ENCODE measurements at regions not wholly inside any gene's neighbourhood (a gene's known extent, or its start where the extent isn't known, plus 50 kb on each side); places are given as distances from the start of the nearest gene placed in this dataset.

DNA sequence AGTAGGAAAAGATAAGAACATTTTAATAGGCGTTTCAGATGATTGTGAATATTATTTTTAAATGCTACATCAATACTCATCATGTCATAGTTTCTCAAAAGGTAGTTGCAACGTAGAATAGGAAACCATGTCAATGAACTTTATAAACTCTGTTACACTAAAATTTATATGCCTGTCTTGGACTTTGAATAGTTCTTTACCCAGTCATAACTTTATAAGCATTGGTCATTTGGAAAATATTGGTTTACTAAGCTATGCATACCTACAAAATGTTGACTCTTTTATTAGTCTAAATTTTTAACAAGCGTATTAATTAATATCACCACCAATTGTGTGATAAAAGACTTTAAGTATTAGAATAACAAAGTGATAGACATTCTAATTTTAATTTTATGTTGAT, 293.5 kb downstream of the CGGBP1 start:
- H3K9me3 ChIP-seq (ENCODE audit: insufficient read depth, low read length) = no peaks in the 10 kb centered on the region
- H3K4me1 ChIP-seq (ENCODE audit: low read length) = no peaks in the 10 kb centered on the region
- H3K79me2 ChIP-seq (ENCODE audit: low read length) = no peaks in the 10 kb centered on the region
- H3K36me3 ChIP-seq (replicated peaks; ENCODE audit: low read depth, low read length) = no peaks in the 10 kb centered on the region
- TF ChIP-seq CTCF (IDR thresholded peaks at IDR 0.05; ENCODE audit: low read depth, low read length) = no peak
- TF ChIP-seq EZH2phosphoT487 (IDR thresholded peaks at IDR 0.05; ENCODE audit: low read depth) = no peak
- no peak overlapping the region for H2AFZ ChIP-seq (ENCODE audit: low read depth, low read length)
- H3K27ac ChIP-seq (ENCODE audit: low read length) = no peak overlapping the region
- H3K4me3 ChIP-seq (ENCODE audit: low read length) = no peak overlapping the region
- no peak overlapping the region for H3K9ac ChIP-seq (ENCODE audit: low read length)
- no peak overlapping the region for H3K4me2 ChIP-seq (ENCODE audit: low read length)
- no peaks in the 10 kb centered on the region for H4K20me1 ChIP-seq (ENCODE audit: insufficient read depth, low read length)
- no peaks in the 10 kb centered on the region for H3K27me3 ChIP-seq (ENCODE audit: low read depth, low read length)

DNA sequence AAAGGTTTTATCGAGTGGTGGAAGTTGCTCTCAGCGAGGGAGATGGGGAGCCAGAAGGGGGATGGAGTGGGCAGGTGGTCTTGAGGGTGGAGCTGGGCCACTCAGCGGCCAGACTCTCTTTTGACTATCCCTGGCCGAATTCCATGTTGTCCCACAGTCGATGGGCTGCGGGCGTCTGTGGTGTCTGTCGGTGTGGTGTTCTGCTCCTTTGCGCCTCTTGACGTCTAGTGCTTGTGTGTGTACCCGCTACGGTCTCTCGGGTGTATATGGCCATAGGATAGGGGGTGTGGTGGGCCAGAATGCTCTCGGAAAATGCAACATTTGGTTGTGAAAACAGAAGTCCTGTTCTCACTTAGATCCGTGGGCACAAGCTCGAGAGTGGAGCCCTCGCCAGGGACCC, 297.0 kb downstream of the CGGBP1 start:
- H3K4me3 ChIP-seq (ENCODE audit: low read length) = no peak overlapping the region
- H3K79me2 ChIP-seq (ENCODE audit: low read length) = no peaks in the 10 kb centered on the region
- H3K4me2 ChIP-seq (ENCODE audit: low read length) = no peak overlapping the region
- no peak overlapping the region for H3K27ac ChIP-seq (ENCODE audit: low read length)
- H3K36me3 ChIP-seq (replicated peaks; ENCODE audit: low read depth, low read length) = no peaks in the 10 kb centered on the region
- H3K9me3 ChIP-seq (ENCODE audit: insufficient read depth, low read length) = no peaks in the 10 kb centered on the region
- H3K9ac ChIP-seq (ENCODE audit: low read length) = no peak overlapping the region
- no peaks in the 10 kb centered on the region for H4K20me1 ChIP-seq (ENCODE audit: insufficient read depth, low read length)
- no peaks in the 10 kb centered on the region for H3K4me1 ChIP-seq (ENCODE audit: low read length)
- TF ChIP-seq CTCF (IDR thresholded peaks at IDR 0.05; ENCODE audit: low read depth, low read length) = no peak
- TF ChIP-seq EZH2phosphoT487 (IDR thresholded peaks at IDR 0.05; ENCODE audit: low read depth) = no peak
- no peaks in the 10 kb centered on the region for H3K27me3 ChIP-seq (ENCODE audit: low read depth, low read length)
- no peak overlapping the region for H2AFZ ChIP-seq (ENCODE audit: low read depth, low read length)

DNA sequence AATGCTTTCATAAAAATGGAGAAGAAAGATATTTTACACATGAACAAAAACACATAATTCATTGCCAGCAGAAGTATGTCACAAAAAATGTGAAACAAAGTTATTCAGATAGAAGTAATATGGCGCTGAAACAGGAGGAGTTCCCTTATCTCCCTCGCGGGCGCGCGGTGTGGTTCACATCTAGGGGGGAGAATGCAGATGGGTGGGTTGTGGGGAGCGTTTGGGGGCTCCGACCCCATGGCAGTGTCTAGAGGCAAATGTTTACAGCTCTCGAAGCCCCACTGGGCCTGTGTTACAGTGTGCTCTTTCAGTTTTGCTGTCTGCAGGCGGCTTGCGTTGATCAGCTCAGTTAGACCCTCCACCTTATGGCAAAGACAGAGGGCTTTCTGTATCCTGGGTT, 297.5 kb downstream of the CGGBP1 start:
- H3K27ac ChIP-seq (ENCODE audit: low read length) = no peak overlapping the region
- no peaks in the 10 kb centered on the region for H3K36me3 ChIP-seq (replicated peaks; ENCODE audit: low read depth, low read length)
- H2AFZ ChIP-seq (ENCODE audit: low read depth, low read length) = no peak overlapping the region
- H3K4me2 ChIP-seq (ENCODE audit: low read length) = no peak overlapping the region
- no peaks in the 10 kb centered on the region for H4K20me1 ChIP-seq (ENCODE audit: insufficient read depth, low read length)
- H3K9ac ChIP-seq (ENCODE audit: low read length) = no peak overlapping the region
- H3K4me3 ChIP-seq (ENCODE audit: low read length) = no peak overlapping the region
- no peaks in the 10 kb centered on the region for H3K4me1 ChIP-seq (ENCODE audit: low read length)
- no peak for TF ChIP-seq EZH2phosphoT487 (IDR thresholded peaks at IDR 0.05; ENCODE audit: low read depth)
- TF ChIP-seq CTCF (IDR thresholded peaks at IDR 0.05; ENCODE audit: low read depth, low read length) = no peak
- no peaks in the 10 kb centered on the region for H3K9me3 ChIP-seq (ENCODE audit: insufficient read depth, low read length)
- no peaks in the 10 kb centered on the region for H3K27me3 ChIP-seq (ENCODE audit: low read depth, low read length)
- H3K79me2 ChIP-seq (ENCODE audit: low read length) = no peaks in the 10 kb centered on the region

DNA sequence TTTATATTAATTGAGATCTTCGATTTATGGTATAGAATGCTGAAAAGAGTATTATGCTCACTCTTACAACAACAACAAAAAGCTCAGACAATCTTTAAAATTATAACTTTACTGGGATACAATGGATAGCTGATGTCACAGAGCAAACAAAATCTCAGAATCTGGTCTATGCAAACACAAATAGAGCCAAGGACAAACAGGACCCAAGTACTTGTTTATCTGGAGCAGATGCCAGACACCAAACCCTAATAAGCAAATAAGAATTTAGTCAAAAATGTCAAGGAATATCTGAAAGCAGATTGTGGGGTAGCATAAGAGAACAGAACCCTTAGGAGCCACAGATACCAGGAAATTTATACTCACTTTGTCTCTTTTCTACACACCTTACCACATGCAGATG, 302.2 kb downstream of the CGGBP1 start:
- Histone ChIP-seq H3K9ac (ENCODE audit: low read length) (no peak overlapping the region), H3K4me1 (ENCODE audit: low read length) (no peaks in the 10 kb centered on the region), H3K9me3 (ENCODE audit: insufficient read depth, low read length) (no peaks in the 10 kb centered on the region), H3K79me2 (ENCODE audit: low read length) (no peaks in the 10 kb centered on the region), H2AFZ (ENCODE audit: low read depth, low read length) (no peak overlapping the region), H3K36me3 (replicated peaks; ENCODE audit: low read depth, low read length) (no peaks in the 10 kb centered on the region), H4K20me1 (ENCODE audit: insufficient read depth, low read length) (no peaks in the 10 kb centered on the region), H3K27ac (ENCODE audit: low read length) (no peak overlapping the region), H3K4me2 (ENCODE audit: low read length) (no peak overlapping the region), H3K4me3 (ENCODE audit: low read length) (no peak overlapping the region), H3K27me3 (ENCODE audit: low read depth, low read length) (no peaks in the 10 kb centered on the region)
- TF ChIP-seq EZH2phosphoT487 (IDR thresholded peaks at IDR 0.05; ENCODE audit: low read depth) (no peak), CTCF (IDR thresholded peaks at IDR 0.05; ENCODE audit: low read depth, low read length) (no peak)

All from OCI-LY3 (cell line).